ENCODE measurements at regions not wholly inside any gene's neighbourhood (a gene's known extent, or its start where the extent isn't known, plus 50 kb on each side); places are given as distances from the start of the nearest gene placed in this dataset.
"Not testable (repeated sequence)": the region's sequence is repeated elsewhere in the genome, so short reads cannot be mapped to it uniquely, and the experiment has no call there.

DNA sequence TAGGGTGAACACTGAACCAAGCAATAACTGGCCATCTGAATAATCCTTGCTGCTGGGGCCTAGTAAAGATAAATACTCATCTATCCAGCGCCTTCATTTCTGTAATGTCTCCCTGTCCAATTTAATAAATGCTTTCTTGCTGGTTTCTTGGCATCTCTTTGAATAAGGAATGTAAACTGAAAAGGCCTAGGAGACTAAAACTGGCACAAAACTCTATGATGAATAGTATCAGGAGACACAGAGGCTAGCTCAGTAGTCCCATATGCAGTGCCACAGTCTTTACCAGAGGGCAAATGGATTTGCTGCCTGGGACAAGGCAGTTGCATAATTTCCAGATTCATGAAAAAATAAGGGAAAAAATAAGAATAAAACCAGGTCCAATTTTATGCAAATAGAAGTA, 324.4 kb downstream of the CENPW start:
- in situ Hi-C loops (cut with HindIII; ENCODE audit: low sequenced_read_pairs) = no loop called here

DNA sequence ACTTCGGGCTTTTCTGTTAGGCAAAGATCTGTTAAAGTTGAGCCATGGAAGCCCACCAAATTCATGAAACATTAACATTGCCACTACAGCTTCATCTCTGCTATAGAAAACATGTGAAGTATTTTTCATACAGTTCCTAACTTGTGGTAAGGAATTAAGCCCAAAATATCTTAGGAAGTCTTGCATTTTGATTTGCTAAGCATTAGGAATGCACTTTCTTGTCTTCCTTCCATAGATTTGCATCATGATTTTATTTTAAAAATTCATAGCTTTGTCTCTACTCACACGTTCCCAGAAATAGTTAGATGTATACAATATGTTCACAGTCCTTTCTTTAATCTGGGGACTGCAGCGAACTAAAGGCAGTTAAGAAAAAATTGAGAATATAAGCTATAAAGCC, 325.6 kb downstream of the CENPW start:
- in situ Hi-C loops (cut with HindIII; ENCODE audit: low sequenced_read_pairs) = no loop called here

DNA sequence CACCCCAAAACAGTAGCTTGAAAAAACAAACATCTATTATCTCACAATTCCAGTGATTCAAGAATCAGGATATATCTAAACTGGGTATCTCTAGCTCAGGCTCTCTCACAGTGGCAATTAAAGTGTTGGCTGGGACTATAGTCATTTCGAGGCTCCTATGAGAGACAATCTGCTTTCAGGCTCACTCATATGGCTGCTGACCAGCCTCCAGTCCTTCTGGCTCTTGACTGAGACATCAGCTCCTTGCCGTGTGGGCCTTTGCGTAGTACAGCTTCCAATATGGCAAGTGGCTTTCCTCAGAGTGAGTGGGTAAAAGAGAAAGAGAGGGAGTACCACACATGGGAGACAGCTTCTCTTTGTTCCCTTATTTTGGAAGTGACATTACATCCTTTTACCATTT, 327.2 kb downstream of the CENPW start:
- in situ Hi-C loops (cut with HindIII; ENCODE audit: low sequenced_read_pairs) = no loop called here

DNA sequence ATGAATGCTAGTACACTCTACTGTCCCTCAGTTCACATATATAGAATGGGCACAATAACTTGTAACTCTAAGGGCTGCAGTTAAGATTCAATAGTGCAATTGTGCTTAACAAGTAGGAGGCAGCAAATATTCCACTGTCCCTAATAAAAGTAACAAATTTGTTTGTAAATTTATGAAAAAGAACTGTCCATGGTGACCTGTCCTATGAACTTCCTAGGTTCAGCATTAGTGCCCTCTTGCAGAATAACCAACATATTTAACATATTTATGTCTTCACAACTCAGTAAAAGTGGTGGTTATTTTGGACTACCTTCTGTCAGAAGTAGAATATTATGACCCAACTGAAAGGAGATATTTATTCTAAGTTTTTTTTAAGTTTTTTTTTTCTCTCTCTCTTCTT, 327.8 kb downstream of the CENPW start:
- in situ Hi-C loops (cut with HindIII; ENCODE audit: low sequenced_read_pairs) = no loop called here

DNA sequence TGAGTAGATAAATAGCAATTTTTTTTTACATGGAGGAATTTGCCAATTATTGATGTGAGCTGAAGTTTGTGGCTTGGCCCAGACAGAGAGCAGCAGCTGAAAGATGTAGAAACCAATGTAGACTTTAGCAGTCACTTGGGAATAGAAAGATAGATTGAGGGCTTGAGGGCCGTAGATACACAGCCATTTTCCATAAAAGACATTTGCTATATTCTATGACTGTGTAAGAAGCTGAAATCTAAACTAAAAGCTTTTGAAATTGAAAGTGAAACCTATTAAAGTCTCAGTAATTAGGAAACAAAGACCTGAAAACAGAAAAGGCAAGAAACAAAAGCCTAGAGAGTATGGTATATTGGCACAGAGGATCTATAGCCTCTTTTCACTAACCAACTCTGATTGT, 332.7 kb downstream of the CENPW start:
- in situ Hi-C loops (cut with HindIII; ENCODE audit: low sequenced_read_pairs) = no loop called here

DNA sequence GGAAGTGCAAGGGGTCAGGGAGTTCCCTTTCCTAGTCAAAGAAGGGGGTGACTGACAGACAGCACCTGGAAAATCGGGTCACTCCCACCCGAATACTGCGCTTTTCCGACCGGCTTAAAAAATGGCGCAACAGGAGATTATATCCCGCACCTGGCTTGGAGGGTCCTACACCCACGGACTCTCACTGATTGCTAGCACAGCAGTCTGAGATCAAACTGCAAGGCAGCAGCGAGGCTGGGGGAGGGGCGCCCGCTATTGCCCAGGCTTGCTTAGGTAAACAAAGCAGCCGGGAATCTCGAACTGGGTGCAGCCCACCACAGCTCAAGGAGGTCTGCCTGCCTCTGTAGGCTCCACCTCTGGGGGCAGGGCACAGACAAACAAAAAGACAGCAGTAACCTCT, 333.8 kb downstream of the CENPW start:
- in situ Hi-C loops (cut with HindIII; ENCODE audit: low sequenced_read_pairs) = not testable (repeated sequence)

DNA sequence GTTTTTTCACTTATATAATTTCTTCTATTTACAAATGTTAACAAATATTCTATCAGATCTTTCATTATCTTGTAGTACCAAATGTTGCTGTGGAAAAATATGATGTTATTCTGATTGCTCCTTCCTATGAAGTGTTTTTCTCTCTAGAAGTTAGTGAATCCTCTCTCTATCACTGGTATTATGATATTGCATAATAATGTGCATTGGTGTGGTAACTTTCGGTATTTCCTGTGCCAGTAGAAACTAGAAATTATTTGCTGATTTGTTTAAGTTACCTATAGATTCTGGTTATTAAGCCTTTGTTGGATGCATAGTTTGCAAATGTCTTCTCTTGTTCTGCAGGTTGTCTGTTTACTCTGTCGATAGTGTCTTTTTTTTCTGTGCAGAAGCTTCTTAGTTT, 342.5 kb downstream of the CENPW start:
- in situ Hi-C loops (cut with HindIII; ENCODE audit: low sequenced_read_pairs) = no loop called here

DNA sequence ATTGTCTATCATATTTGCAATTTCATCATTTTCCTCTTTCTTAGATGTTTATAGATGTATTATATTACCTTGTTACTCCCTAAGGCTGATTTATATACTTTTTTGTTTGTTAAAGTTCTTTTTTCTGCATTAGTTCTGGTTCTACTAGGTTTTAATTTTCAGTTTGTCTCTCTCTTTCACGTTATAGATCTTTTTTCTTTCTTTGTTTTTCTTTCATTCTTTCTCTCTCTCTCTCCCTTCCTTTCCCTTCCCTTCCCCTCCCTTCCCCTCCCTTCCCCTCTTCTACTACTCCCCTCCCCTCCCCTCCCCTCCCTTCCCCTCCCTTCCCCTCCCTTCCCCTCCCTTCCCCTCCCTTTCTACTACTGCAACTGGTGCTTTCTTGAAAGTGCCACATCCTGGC, 345.3 kb downstream of the CENPW start:
- in situ Hi-C loops (cut with HindIII; ENCODE audit: low sequenced_read_pairs) = no loop called here

DNA sequence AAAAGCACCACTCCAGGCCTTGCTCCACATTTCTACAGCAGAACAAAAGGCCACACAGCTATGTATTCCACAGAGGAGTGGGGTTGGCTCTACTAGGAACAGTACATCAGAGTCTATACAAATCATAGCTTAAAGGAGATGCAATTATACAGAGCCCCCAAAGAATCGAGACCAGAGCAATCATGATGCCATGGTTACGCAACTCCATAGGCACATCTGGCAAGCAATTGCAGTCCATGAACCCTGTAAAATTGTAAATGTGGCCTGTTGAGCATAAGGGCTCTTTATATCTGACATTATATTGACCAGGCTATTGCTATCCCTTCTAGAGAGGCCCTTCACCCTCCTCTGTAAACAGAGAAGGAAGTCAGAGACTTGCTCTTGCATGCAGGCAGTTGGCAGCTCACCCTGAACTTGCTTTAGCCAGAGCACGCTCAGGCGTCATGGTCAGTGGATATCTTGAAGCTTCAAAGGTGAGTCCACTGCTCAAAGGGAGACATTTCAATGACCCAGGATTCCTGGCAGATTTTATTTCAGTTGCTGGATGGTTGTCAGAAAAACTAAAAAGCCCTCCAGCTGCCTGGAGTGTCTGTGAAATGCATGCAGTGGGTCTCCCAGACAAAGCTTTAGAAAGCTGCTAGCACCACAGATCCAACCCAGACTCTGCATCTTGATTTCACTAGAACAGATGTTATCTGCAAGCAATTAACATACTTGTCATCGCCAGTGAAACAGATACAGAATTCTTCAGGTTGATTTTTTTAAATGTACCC, 357.2 kb downstream of the CENPW start:
- in situ Hi-C loops (cut with HindIII; ENCODE audit: low sequenced_read_pairs) = loop anchor here (10.0 kb wide), 1 partner anchor 68 kb away; no protein-coding TSS in a partner anchor

DNA sequence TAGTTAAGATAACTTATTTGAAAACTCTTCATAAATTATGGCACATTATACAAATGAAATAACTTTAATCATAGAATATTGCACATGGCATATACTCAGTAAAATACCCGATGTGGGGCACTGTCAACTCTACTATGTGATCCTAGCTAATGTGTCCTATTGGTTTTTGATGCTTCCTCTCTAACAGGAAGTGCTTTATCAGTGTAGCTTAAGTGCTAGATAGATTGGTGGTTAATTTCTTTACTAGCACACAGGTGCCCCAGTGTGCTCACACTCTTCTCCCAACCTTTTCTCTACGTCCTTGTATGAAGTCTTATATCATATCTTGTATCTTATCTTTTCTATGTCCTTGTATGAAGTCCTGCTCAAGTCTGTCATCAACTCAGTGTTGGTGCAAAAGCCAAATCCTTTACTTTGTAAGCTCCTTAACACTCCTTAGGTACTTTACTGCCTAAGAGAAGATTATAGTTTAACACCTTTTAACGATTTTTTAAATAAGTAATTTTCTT, 358.9 kb downstream of the CENPW start:
- in situ Hi-C loops (cut with HindIII; ENCODE audit: low sequenced_read_pairs) = loop anchor here (10.0 kb wide), 1 partner anchor 66 kb away; no protein-coding TSS in a partner anchor

DNA sequence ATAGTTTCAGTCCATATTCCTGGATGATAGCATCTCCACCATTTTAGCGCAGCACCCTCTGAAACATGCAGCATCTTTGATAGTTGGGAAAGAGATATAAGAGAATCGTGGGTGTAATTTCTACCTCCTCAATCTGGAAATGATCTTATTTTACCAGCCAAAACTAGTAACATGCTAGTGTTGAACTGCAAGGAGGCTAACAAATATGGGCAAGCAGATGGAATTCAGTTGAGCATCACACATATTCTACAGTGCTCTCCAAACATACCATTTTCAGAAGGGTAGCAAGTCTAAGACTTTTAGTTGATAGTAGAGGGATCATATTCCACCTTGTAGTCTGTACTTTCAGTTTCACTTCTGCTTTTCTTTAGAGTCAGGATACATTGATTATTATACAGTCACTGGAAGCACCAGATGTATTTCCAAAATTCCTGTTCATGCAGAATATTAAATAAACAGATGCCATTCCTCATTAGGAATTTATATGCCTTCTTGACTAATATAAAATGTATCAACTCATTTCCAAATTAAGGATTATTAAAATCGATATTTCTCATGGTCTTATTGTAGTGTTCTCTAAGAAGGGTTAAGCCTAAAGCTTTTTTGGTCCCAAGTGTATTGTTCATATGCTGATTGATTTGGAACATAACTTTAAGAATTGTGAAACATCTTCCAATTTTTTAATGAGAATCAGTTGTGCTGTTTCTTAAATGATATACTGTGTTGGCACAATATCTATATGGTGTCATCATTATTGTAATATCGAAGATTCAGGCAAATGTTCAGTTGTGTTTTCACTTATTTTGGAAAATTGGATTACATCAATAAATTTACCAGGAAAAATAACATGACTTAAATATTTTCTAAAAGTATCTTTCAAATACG, 362.0 kb downstream of the CENPW start:
- in situ Hi-C loops (cut with HindIII; ENCODE audit: low sequenced_read_pairs) = no loop called here

DNA sequence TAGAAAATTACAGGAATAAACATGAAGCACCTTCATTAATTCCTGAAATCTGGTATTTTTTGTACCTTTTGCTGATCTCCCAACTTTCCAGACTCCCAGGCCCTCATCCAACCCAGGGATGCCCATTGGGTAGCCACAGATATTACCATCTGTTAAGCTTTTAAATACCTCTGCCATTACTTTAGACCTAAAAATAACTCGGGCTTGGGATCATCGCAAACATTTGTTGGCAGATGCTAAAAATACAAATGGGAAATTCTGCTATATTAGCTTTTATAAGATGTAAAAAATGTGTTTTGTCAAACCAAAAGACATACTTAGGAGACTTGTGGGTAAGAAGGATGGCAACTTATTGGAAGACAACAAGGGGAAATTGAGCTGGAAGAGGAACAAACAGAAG, 376.1 kb downstream of the CENPW start:
- in situ Hi-C loops (cut with HindIII; ENCODE audit: low sequenced_read_pairs) = no loop called here

DNA sequence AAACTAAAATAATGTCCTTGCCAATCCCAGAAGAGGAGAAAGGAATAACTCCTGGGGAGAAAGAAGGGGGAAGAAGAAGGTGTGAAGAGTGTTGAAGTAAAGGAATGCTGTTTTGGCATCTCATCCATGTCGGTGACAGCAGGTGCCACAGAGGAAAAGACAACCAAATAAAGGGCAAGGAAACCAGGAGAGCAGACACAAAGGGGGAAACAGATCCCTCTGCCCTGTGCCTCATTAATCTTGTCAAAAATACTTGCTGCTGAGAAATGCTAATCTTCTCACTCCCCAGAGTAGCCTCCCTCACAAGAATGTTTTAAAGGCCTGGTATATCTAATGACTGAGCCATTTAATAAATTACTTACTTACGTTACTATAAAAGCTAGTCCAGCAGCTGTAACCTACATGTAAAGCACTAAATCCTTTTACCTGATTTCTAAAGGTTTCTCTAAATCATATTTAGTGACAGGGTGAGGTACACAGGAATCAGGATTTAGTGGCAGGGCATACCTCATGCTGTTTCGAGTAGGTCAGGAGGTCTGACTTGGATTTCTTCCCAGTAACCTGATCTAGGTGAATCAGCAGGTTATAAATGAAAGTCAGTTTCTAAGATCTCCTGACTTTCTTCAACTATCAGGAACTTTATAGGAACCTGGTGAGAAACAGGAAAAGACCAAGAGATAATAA, 377.1 kb downstream of the CENPW start:
- in situ Hi-C loops (cut with HindIII; ENCODE audit: low sequenced_read_pairs) = no loop called here

DNA sequence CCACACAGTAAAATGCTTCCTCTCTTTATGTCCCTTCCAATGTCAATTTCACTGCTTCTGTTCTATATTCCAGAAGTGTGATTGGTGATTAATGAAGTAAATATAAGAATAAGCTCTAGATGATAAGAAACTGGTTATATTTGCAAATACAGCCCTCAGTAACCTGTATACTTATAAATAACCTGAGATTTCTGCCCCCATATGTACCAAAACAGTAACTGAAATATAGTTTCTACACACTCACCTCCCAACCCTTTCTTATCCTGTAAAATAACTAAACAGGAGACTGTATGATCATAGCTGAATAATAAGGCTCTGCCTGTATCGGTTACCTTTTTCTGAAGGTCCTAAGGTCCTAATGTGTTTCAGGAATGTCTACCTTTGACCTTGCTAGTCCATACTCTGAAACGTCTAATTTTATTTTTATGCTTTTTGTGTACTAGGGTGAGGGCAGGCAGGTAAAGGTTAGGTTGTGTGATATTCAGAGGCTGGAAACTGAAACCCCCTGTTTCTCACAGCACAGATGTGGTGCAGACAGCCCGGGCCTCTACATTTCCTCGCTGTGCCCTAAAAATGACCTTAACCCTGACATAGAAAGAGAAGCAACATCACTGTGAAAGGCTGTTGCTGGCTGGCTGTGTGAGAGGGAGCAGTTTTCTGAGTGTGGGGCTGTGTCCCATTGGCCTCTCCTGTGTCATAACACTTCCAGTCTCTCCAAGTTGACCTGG, 378.8 kb downstream of the CENPW start:
- in situ Hi-C loops (cut with HindIII; ENCODE audit: low sequenced_read_pairs) = no loop called here

DNA sequence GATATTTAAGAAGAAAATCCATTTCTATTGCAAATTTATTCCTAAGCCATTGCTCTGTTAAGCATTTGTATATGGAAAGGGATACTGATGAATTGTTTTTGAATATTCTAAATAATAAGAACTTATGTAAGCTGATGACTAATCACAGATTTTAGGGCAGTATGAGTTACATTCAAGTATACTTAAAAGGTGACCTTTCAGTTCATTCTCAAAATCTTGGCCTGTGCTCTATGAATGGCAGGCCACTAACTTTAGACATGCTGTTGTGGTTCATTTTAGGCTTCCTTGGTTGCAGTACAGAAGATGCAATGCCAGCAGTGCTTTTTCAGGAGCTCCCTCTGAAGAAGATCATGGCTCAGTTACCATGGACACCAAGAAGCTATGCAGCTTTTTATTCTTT, 380.4 kb downstream of the CENPW start:
- in situ Hi-C loops (cut with HindIII; ENCODE audit: low sequenced_read_pairs) = no loop called here

DNA sequence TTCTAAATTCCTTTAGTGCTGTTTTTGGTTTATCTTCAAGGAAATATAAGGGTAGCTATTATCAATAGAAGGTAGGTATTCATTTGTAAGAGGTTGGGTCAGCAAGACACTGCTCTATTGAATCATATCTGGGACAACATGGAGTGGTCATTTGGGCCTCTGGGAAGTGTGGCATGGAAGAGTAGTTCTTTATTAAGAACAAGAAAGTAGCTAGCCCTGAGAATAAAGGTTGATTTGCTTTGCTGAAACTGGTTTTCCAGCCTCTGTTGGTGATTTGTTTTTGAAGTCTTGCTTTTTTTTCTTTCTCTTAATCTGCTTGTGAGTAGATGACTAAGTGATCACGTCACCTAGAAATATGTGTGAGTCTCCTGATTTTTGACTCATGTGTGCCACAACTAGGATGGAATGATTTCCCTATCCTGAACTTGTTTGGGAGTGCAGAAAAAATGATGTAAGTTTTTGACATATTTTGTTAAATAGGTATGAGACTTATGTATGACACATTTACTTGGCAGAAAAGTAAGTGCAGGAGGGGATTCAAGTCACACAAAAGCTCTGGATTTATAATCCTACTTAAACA, 381.8 kb downstream of the CENPW start:
- in situ Hi-C loops (cut with HindIII; ENCODE audit: low sequenced_read_pairs) = no loop called here

DNA sequence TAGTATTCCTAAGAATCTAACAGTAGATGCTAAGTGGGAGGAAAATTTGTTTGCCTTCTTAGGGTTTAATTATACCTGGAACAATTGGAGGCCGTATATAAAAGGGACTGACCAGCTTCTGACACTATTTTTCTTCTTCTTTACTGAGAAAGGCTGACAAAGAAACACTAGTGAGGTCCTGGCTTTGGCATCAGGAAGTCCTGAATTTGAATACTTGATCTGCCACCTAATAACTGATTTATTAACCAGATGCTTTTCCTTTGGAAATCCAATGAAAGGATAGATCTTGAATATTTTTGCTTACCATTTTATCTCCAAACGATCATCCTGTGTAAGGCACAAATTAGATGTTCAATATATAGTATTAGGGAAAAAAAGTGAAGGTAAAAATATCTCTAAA, 382.5 kb downstream of the CENPW start:
- in situ Hi-C loops (cut with HindIII; ENCODE audit: low sequenced_read_pairs) = no loop called here

DNA sequence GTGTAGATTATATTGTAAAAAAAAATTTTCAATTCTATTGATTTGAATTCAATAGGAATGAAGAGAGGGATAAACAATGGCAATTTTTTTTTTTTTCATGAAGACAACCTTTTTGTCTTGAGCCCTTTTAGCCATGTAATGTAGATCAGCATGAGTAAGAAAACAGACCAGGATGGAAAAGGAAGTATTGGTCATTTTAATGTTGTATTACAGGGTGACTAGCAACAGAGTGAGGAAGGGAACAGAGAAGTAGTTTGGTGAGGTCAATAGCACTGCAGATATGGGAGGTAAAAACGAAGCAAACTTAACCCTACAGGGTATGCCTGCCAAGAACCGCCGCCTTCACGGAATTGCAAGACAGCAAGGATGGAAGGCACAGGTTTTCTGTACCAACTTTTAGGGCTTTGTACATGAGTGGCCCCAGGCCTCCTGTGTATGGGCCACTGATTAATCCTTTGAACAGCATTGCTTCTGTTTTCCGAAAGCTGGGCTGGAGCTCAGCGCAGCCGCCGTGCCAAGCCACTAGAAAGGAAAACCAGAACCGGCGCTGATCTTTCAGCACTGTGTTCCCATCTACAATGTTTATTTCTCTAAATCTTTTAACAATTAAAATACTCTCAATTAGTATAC, 383.7 kb downstream of the CENPW start:
- in situ Hi-C loops (cut with HindIII; ENCODE audit: low sequenced_read_pairs) = no loop called here

DNA sequence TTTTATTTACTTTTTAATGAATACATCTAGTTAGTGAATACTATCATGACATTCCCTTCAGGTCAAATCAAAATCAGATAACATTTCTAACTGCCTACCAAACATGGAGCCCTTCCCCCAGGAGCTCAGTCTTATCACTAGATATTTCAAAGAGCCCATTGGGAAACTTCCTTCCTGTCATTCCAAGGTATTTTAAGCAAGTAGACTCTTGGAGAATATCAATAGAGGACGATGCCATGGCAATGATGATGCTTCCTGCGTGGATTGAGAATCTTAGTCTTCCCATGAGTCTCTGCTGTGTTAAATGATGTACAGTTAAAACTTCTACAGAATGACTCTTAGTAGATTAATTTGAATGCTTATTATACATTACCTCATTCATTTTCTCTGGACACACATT, 384.9 kb downstream of the CENPW start:
- in situ Hi-C loops (cut with HindIII; ENCODE audit: low sequenced_read_pairs) = no loop called here

DNA sequence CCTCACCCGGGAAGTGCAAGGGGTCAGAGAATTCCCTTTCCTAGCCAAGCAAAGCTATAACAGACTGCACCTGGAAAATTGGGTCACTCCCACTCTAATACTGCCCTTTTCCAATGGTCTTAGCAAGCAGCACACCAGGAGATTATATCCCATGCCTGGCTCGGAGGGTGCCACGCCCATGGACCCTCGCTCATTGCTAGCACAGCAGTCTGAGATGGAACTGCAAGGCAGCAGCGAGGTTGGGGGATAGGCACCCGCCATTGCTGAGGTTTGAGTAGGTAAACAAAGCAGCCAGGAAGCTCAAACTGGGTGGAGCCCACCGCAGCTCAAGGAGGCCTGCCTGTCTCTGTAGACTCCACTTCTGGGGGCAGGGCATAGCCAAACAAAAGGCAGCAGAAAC, 386.5 kb downstream of the CENPW start:
- in situ Hi-C loops (cut with HindIII; ENCODE audit: low sequenced_read_pairs) = not testable (repeated sequence)
